Daoy (cell line): ENCODE measurements at regions not wholly inside any gene's neighbourhood (a gene's known extent, or its start where the extent isn't known, plus 50 kb on each side); places are given as distances from the start of the nearest gene placed in this dataset.
A peak's percentile ranks its signal among the peaks of the same experiment; 100 is the strongest.

ENCODE experiments used
- DNase-seq: peaks from one replicate; pipeline ENCODE4 v3.0.0-alpha.2; 2015; ENCODE audit warnings: low read depth

DNA sequence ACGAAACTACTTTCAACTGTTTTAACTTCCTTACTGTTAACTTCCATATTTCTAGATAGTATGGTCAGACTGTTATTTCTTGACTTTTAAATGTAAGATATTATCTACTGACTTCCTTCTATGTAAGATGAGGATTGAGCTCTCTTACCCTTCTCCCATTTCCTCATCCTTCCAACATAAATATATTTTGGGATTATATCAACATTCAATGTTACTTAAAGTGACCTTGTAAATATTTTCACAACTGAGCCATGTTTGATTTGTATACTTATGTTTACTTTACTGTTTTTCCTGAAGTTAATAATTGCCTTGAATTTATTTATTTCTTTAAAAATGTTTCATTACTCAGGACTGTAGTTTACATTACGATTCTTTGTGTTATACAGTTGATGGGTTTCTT, 148.7 kb downstream of the ZIC5 start:
- DNase-seq: no peak

- peak; percentile 22 for DNase-seq
Measured at GRCh38 chr13:99821741-99822140, 149.8 kb downstream of the ZIC5 start.

GRCh38 chr13:99819967-99820366, 151.6 kb downstream of the ZIC5 start:
- no peak for DNase-seq

DNA sequence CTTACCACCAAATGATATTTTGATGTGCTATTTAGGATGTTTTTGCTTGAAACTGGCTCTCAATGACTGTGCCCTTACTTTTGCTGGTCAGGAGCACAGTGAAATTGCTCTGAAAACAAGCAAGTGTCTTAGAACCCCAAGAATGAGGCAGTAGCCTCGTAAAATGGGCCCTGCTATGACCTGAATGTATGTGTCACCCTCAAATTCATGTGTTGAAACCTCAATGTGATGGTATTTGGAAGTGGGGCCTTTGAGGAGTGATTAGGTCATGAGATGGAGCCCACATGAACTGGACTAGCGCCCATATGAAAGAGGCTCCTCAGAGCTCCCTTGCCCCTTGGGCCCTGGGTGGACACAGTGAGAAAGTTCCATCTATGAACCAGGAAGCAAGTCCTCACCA, 155.2 kb downstream of the ZIC5 start:
- DNase-seq: no peak

- DNase-seq: no peak
Measured at GRCh38 chr13:99813336-99814095, 158.1 kb downstream of the ZIC5 start.

DNA sequence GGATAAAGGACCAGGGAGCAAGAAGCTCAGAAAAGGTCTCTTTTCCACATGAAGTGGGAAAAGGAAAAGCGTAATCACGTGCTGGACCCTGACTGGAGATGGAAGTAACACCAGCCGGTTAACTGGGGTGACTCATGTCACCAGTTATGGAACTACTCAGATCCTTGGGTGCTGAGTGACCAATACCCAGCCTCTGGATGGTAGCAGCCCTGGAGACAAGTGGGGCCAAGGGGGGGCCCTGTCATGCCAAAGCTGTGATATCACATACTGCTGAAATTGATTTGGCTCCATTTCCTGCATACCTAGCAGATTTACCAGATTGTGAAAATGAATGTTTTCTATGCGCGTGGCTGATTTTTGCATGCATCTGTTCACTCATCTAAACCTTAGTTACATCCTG, 158.9 kb downstream of the ZIC5 start:
- peak; percentile 81 for DNase-seq

- DNase-seq: no peak
Measured at GRCh38 chr13:99811067-99811700, 160.4 kb downstream of the ZIC5 start.

DNA sequence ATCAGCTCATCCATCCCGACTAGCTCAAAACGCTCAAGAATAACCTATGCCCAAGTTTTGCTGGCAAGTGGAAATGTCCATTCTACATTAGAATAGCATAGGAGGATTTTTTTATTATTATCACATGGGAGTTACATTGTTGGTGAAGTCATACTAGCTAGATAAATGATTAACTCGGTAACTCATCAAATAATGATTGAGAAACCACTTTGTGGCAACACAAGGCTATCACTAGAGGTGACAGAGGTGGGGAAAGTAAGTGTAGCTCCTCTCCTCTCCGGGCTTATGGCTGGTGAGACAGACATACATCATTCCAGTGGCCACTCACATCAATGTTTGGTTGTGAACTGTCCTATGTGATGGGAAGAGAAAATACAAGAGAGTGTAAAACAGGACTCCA, 161.6 kb downstream of the ZIC5 start:
- DNase-seq: no peak

- no peak for DNase-seq
Measured at GRCh38 chr13:99809496-99809895, 162.1 kb downstream of the ZIC5 start.

GRCh38 chr13:99808786-99809185, 162.8 kb downstream of the ZIC5 start:
- DNase-seq: no peak

DNA sequence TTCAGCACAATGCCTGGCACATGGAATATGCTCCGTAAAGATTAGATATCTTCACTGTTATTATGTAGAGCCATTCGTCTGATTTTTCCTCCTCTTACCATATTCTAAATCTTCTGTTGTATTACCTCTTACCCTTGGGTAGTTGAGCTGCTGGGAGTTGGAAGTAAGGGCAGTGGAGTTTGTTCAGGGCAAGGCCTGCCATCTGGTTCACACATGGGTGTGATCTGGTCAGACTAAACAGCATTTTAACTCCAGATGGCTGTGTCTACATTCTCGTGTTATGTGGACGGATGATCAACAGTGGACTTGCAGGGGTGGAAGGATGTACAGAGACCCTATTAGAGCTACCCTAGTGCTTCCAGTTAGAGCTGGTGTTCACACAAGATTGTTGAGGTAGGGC, 164.9 kb downstream of the ZIC5 start:
- no peak for DNase-seq

DNA sequence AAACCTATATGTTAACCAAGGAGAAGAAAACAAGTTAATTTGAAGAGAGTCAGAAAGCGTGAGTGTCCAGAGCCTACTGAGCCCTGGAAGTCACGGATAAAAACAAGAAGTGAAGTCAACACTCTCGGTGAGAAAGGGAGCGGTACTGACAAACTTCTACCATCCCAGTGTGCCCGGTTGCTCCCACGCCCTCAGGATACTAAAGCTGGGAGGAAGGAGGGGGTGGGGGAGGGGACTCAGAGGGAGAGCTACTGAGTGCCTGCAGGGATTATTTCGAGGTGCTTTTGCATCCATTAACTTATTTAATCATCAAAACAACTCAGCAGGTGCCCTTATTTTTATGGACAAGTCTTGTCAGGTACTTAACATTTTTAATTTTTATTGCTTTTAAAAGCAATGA, 166.2 kb downstream of the ZIC5 start:
- no peak for DNase-seq

GRCh38 chr13:99803141-99803540, 168.4 kb downstream of the ZIC5 start:
- DNase-seq: no peak

GRCh38 chr13:99802416-99802815, 169.2 kb downstream of the ZIC5 start:
- no peak for DNase-seq

DNA sequence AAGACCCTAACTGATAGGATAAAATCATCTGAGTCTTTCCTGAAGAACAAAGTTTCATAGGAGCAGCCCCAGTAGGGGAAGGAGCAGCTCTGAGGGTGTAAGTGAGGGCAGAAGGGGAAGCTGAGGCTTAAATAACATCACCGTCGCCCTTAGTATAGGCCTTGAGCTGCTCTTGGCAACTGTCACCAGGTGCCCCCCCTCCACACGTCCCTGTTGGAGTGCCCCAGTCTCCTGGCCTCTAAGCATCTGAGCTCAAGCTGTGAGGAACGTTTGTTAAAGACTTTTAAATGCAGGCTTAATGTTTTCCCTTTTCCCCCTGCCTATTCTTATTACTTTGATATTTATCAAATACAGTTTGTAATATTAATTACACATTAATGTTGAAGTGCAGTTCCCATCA, 170.6 kb downstream of the ZIC5 start:
- DNase-seq: no peak

DNA sequence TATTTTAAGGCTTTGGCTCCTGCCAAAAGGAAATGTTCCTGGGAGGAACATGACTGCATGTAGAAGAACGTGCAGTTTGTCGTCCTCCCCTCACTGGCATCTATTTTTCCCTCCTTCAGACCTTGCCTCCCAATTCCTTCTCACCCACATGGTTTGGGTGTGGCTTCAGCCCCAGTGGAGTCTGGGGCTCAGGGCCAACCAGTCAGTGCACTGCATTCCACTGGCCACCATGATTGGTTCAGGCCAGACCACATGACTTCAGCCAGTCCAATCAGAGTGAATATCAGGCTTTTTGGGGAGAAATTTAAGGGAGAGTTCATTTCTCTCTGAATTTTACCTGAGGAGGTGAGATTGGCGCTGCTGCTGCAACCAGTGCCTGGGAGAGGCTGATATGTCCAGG, 171.6 kb downstream of the ZIC5 start:
- DNase-seq: no peak

DNA sequence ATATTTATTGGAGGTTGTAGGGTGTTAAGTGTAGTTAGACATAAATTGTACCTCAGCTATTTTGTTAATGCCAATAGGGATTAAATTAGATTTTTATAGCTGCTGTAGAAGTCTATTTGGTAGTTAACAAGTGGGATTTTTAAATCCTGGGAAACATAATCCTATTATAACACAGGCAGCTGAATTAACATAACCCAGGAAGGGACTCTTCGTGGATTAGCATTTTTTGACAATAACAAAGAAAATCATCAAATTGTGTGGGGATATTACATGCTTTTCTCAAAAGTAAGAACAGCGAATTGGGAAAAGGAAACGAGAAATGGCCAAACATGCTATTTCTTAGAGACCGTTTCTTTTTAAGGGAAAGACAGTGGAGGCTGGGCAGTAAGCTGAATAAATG, 172.8 kb downstream of the ZIC5 start:
- DNase-seq: no peak

GRCh38 chr13:99797691-99798090, 173.9 kb downstream of the ZIC5 start:
- DNase-seq: no peak

DNA sequence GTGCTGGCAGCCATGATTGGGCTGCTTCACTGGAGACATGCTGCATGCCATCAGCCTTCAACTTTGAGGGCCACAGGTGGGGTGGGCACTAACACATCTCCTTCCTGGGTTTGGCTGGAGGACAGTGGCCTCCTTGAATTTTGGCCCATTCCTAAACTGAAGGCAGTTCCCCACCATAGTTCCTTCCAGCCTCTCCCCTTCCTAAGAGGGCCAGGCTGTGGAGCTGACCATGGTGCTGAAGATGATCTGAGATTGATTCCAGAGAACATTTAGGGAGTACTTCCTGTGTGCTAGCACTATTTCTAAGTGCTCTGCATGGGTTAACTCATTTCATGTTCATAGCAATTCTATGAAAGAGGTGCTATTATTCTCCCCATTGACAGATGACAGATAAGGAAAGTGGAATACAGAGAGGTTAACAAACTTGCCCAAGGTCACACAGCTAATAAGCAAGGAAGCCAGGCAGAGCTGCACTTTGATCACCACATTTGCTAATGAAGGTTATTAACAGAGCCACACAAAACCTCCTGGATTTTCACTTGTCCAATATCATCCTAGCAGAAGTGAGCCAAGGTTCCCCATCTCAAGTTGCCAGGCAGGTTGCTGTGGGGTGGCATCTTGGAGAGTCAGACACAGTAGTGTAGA, 175.3 kb downstream of the ZIC5 start:
- DNase-seq: peak; percentile 44

DNA sequence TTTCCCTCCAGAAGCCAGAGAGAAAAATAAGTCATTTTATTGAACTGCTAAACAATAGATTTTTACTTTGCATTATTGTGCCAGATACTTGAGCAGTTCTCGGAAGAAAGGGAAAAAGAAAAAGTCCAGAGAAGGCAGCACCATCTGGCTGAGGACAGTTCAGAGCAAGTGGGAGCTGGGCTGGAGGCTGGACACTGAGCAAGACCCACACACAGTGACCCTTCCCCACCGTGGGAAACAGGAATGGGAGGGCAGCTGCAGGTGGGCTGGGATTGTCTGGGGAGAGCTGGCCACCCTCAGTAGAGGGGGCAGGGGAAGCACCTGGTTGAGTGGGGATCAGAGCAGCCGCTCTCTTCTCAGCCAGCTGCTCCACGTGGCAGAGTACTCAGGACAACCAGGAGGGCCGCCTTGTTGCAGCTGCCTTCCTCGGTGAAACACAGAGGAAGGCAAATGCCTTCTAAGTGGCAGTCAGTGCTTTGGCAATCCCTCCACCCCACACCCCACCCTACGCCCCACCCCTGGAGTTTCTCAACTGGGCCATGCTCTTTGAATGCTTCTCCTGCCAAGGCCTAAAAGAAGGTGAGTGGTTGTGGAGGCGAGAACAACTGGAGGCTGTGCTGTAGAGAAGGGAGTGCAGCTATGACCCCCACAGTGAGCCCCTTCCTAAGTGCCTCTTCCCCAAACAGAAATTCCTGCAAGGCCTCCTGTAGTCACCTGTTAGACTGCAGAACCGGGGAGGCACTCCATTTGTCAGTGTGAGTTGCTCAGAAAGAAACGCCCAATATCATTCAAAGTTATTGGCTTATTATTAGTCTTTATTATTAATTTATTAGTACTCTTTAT, 179.3 kb downstream of the ZIC5 start:
- no peak for DNase-seq

GRCh38 chr13:99782669-99783068, 188.9 kb downstream of the ZIC5 start:
- no peak for DNase-seq

DNA sequence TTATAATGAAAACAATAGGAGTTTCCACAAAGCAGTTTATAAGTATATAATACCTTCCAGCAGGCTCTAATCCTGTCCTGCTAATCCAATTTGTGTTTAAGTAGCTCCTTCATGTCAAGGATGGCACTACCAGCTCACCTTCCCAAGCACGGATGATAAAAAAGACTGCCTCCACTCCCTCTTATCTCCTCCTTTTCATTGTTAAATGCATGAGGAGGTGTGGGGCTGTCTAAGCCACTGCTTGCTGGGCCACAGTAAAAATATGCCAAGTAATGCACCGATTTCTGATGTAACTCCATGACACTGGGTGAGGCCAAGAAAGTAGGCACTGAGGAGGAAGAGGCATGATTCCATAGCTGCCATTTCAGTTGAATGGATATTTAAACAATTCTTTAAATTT, 193.1 kb downstream of the ZIC5 start:
- no peak for DNase-seq
